Stimulated activated naive CD8-positive, alpha-beta T cell treated with anti-CD3 and anti-CD28 coated beads, Interleukin-15, amount 100 ng/mL, for 72 hours (primary cell): ENCODE measurements at regions not wholly inside any gene's neighbourhood (a gene's known extent, or its start where the extent isn't known, plus 50 kb on each side); places are given as distances from the start of the nearest gene placed in this dataset.

ENCODE experiments used
- ATAC-seq: fragments of 150-1000 bp; cut with Tn5 transposase; 2 replicates; pipeline ENCODE4 v1.10.0; 2021; ENCODE audit warnings: mild to moderate bottlenecking, moderate library complexity
- DNase-seq, 2 donors: peaks; one replicate each; pipeline ENCODE4 v3.0.0; 2021 to 2022
- H3K27ac Mint-ChIP-seq, 2 donors: one replicate each; pipeline ENCODE4 v1.8.0; 2022; ENCODE audit warnings: mild to moderate bottlenecking in 2 of 2, mixed read lengths in 2 of 2, moderate library complexity in 2 of 2
- H3K27me3 Mint-ChIP-seq: one replicate; pipeline ENCODE4 v1.8.0; 2022; ENCODE audit warnings: mixed read lengths
- H3K4me1 Mint-ChIP-seq: one replicate; pipeline ENCODE4 v1.8.0; 2022; ENCODE audit warnings: mild to moderate bottlenecking, mixed read lengths
- H3K4me3 Mint-ChIP-seq, 2 donors: one replicate each; pipeline ENCODE4 v1.8.0; 2022; ENCODE audit warnings: mild to moderate bottlenecking in 2 of 2, mixed read lengths in 2 of 2, moderate library complexity in 1 of 2
- H3K9me3 Mint-ChIP-seq, 2 donors: one replicate each; pipeline ENCODE4 v1.8.0; 2022; ENCODE audit warnings: mixed read lengths in 2 of 2

DNA sequence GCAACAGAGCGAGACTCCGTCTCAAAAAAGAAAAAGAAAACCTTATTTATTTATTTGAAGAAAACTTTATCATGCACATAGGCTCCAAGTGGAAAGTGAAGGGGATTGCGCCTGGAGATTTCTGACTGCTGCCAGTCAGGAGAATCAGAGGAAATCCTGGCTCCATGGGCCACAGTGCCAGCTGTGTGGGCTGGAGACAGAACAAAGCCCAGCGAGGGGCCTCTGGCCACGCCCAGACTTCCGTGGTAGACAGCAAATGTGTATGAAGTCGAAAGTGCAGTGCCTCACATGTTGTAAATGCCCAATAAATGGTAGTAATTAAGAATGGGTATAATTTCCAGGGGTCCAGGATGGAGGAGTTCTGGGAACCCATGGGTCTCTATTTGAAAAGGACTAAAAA, 75.8 kb upstream of the WWC1 start:
- no peak overlapping the region for H3K4me3 Mint-ChIP-seq
- H3K27me3 Mint-ChIP-seq: no peaks in the 10 kb centered on the region
- DNase-seq: no peak
- no peak for ATAC-seq
- H3K4me1 Mint-ChIP-seq: no peaks in the 10 kb centered on the region
- no peak overlapping the region for H3K27ac Mint-ChIP-seq
- no peaks in the 10 kb centered on the region for H3K9me3 Mint-ChIP-seq

DNA sequence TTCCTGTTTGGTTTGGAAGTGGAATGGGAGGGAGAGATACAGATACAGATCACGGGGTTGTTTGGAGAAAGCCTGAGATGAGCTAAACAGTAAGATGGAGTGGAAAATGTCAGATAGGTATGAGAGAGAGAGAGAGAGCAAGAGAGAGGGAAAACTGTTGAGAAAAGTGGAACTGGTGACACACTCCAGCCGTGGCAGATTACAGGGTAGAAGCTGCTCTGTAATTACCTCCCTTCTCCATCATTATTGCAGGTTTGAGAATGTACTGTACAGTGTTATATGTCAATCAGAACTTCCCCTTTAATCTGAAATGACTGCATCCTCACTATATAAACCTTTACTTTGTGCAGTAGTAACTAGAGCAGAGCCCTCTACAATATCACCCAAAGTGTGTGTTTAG, 74.5 kb upstream of the WWC1 start:
- Mint-ChIP-seq H3K4me3 (no peak overlapping the region), H3K9me3 (no peaks in the 10 kb centered on the region), H3K27me3 (no peaks in the 10 kb centered on the region), H3K4me1 (no peaks in the 10 kb centered on the region), H3K27ac (no peak overlapping the region)
- no peak for ATAC-seq
- DNase-seq: no peak

DNA sequence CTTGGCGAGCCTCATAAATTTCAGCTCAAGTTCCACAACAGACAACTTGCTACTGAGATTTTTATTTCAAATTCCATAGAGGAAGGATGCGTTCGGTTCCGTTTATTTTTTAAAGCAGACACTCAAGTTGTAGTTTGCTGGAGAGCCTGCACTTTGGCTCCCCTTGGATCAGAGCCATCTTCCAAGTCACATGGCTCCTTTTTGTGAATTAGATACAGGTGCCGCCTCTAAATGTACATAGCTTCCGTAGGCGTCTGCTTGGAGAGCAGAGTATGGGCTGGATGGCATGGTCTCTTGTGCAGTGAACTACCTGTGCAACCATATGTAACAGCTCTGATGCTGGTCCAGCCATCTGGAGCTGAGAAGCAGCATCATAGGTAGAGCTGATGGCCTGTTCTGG, 73.9 kb upstream of the WWC1 start:
- H3K4me3 Mint-ChIP-seq: no peak overlapping the region
- H3K27me3 Mint-ChIP-seq: no peaks in the 10 kb centered on the region
- H3K4me1 Mint-ChIP-seq: no peaks in the 10 kb centered on the region
- ATAC-seq: no peak
- no peaks in the 10 kb centered on the region for H3K9me3 Mint-ChIP-seq
- no peak for DNase-seq
- H3K27ac Mint-ChIP-seq: no peak overlapping the region

DNA sequence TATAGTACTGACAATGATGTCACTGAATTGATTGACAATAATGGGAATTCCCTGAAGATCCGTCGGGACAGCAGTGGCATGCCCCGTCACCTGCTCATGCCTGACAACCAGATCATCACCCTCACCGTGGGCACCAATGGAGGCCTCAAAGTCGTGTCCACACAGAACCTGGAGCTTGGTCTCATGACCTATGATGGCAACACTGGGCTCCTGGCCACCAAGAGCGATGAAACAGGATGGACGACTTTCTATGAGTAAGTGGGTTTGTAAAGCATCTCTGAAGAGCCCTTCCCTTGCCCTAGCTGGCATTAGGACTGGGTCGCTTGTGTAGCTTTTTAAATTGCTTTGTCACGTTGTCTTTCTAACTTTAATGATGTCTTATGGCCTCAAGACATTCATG, 72.7 kb upstream of the WWC1 start:
- no peaks in the 10 kb centered on the region for H3K9me3 Mint-ChIP-seq
- H3K4me1 Mint-ChIP-seq: no peaks in the 10 kb centered on the region
- ATAC-seq: no peak
- H3K4me3 Mint-ChIP-seq: no peak overlapping the region
- no peaks in the 10 kb centered on the region for H3K27me3 Mint-ChIP-seq
- no peak for DNase-seq
- no peak overlapping the region for H3K27ac Mint-ChIP-seq

DNA sequence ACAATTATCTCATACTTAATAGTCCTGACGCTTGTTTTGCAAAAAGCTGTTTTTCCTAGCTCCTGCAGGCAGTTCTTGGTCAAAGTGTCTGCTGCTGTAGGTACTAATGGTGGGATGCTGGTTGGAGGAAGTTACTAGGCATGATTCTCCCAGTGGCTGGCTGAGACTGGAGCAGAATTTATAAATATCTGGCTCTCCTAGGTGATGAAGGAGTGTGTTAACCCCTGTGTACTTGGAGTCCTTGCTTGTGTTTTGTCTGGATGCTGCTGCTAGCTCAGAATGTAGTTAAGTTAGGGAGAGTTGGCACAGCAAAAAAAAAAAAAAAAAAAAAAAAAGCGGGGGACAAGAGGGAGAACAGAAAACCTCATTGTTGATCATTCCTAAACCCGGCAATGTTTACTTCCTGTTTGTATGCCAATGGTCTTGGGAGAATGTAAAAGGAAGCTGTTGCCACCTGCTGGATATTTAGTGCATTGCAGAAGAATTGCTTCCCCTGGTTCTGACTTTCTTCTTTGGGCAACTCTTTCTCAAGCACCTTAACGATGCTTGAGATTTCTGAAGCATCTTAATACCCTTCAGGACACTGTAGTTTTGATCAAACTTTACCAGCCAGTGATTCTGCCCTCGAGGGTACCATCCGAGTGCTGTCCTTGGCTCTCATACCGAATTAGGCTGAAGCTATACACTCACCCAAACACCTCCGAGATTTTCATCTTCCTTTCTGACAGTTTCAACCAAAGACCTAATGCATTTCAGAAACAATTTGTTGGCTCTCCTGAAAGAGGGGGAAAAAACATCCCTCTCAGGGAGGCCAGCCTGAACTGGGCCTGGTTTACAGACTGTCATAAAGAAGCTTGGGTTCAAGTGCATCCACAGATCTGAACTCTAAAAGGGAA, 71.7 kb upstream of the WWC1 start:
- ATAC-seq: peak; percentile 41
- Mint-ChIP-seq H3K9me3 (no peaks in the 10 kb centered on the region), H3K4me3 (no peak overlapping the region), H3K27me3 (peaks cover 6% of the 10 kb centered on the region), H3K4me1 (no peaks in the 10 kb centered on the region), H3K27ac (no peak overlapping the region)
- peak; percentile 25 to 33 for DNase-seq

DNA sequence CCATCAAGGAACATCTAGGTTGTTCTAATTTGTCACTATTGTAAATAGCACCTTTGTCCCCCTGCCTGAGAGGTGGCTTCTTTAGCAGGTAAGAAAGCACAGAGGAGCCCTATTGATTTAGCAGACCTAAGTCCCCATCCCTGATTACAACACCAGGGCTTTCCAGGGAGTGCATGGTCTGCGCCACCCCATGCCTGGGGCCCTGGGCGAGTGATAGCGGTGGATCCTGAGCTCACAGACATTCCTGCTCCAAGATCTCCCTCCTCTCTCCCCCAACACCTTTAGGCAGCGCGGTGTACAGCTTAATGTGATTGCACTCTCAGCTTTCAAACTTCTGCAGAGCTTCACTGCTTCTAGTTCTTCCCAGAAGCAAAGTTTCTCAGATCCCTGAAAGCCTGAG, 67.4 kb upstream of the WWC1 start:
- Mint-ChIP-seq H3K9me3 (no peaks in the 10 kb centered on the region), H3K27ac (no peak overlapping the region), H3K4me1 (peaks cover 9% of the 10 kb centered on the region), H3K27me3 (peaks cover 13% of the 10 kb centered on the region), H3K4me3 (no peak overlapping the region)
- no peak for ATAC-seq
- no peak for DNase-seq

- Mint-ChIP-seq H3K4me1 (peaks cover 9% of the 10 kb centered on the region), H3K4me3 (no peak overlapping the region), H3K27ac (no peak overlapping the region), H3K9me3 (no peaks in the 10 kb centered on the region), H3K27me3 (peaks cover 13% of the 10 kb centered on the region)
- no peak for DNase-seq
- no peak for ATAC-seq
Measured at GRCh38 chr5:168226012-168226411, 65.4 kb upstream of the WWC1 start.

- no peaks in the 10 kb centered on the region for H3K9me3 Mint-ChIP-seq
- H3K4me1 Mint-ChIP-seq: peaks cover 9% of the 10 kb centered on the region
- peak overlapping the region in 1 of 2 donors; percentile 14 for H3K4me3 Mint-ChIP-seq
- peak; percentile 26 for ATAC-seq
- H3K27me3 Mint-ChIP-seq: peaks cover 16% of the 10 kb centered on the region
- no peak for DNase-seq
- H3K27ac Mint-ChIP-seq: no peak overlapping the region
Measured at GRCh38 chr5:168227001-168227400, 64.4 kb upstream of the WWC1 start.

GRCh38 chr5:168227973-168228615, 63.4 kb upstream of the WWC1 start:
- H3K9me3 Mint-ChIP-seq: no peaks in the 10 kb centered on the region
- ATAC-seq (peak; percentile 75), DNase-seq (no peak)
- H3K4me1 Mint-ChIP-seq: peaks cover 9% of the 10 kb centered on the region
- H3K27me3 Mint-ChIP-seq: peaks cover 20% of the 10 kb centered on the region
- H3K4me3 Mint-ChIP-seq: no peak overlapping the region
- H3K27ac Mint-ChIP-seq: no peak overlapping the region

DNA sequence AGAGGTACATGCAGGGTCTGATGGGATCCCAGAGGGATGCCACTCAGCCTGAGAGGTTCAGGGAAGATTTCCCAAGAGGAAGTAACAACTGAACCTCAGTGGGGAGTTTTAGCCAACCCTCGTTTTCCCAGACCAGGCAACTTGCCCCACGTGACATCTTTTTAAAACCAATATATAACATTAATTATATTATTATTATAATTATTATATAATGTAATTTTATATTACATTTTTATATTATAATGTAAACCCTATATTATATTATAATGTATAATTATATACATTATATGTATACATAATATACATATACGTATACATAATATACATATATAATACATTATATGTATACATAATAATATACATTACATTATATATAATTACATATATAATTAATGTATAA, 62.8 kb upstream of the WWC1 start:
- no peak for DNase-seq
- no peak for ATAC-seq
- Mint-ChIP-seq H3K9me3 (peaks cover 4 to 5% of the 10 kb centered on the region in 2 donors), H3K27ac (no peak overlapping the region), H3K4me1 (peaks cover 9% of the 10 kb centered on the region), H3K4me3 (no peak overlapping the region), H3K27me3 (peaks cover 20% of the 10 kb centered on the region)

- no peak overlapping the region for H3K4me3 Mint-ChIP-seq
- H3K9me3 Mint-ChIP-seq: peaks cover 5 to 6% of the 10 kb centered on the region in 2 donors
- no peak for DNase-seq
- no peaks in the 10 kb centered on the region for H3K4me1 Mint-ChIP-seq
- H3K27me3 Mint-ChIP-seq: peaks cover 7% of the 10 kb centered on the region
- no peak for ATAC-seq
- H3K27ac Mint-ChIP-seq: no peak overlapping the region
Measured at GRCh38 chr5:168234133-168234532, 57.3 kb upstream of the WWC1 start.

GRCh38 chr5:168238463-168238862, 53.0 kb upstream of the WWC1 start:
- Mint-ChIP-seq H3K4me1 (no peaks in the 10 kb centered on the region), H3K27ac (no peak overlapping the region), H3K27me3 (no peaks in the 10 kb centered on the region), H3K4me3 (no peak overlapping the region), H3K9me3 (peaks cover 2 to 5% of the 10 kb centered on the region in 2 donors)
- DNase-seq (no peak), ATAC-seq (no peak)

GRCh38 chr5:168239325-168239724, 52.1 kb upstream of the WWC1 start:
- no peak overlapping the region for H3K4me3 Mint-ChIP-seq
- DNase-seq (no peak), ATAC-seq (no peak)
- no peak overlapping the region for H3K27ac Mint-ChIP-seq
- H3K27me3 Mint-ChIP-seq: no peaks in the 10 kb centered on the region
- no peaks in the 10 kb centered on the region for H3K9me3 Mint-ChIP-seq
- no peaks in the 10 kb centered on the region for H3K4me1 Mint-ChIP-seq
